AG08396 (cell line): ENCODE measurements at regions not wholly inside any gene's neighbourhood (a gene's known extent, or its start where the extent isn't known, plus 50 kb on each side); places are given as distances from the start of the nearest gene placed in this dataset.
A peak's percentile ranks its signal among the peaks of the same experiment; 100 is the strongest.
"Not testable (repeated sequence)": the region's sequence is repeated elsewhere in the genome, so short reads cannot be mapped to it uniquely, and the experiment has no call there.

Source experiments
- DNase-seq: peaks from one replicate; pipeline ENCODE4 v3.0.0; 2012; ENCODE audit warnings: low spot score, mixed read lengths

- no peak for DNase-seq
These were observed 198.1 kb upstream of the WWC1 start for GRCh38 chr5:168093200-168093910.

- no peak for DNase-seq
These were observed 194.9 kb upstream of the WWC1 start for GRCh38 chr5:168096525-168096924.

- no peak for DNase-seq
These were observed 193.4 kb upstream of the WWC1 start for GRCh38 chr5:168097876-168098653.

GRCh38 chr5:168101352-168101751 lies 190.1 kb upstream of the WWC1 start:
- no peak for DNase-seq

GRCh38 chr5:168103018-168103417 lies 188.4 kb upstream of the WWC1 start:
- not testable (repeated sequence) for DNase-seq

DNA sequence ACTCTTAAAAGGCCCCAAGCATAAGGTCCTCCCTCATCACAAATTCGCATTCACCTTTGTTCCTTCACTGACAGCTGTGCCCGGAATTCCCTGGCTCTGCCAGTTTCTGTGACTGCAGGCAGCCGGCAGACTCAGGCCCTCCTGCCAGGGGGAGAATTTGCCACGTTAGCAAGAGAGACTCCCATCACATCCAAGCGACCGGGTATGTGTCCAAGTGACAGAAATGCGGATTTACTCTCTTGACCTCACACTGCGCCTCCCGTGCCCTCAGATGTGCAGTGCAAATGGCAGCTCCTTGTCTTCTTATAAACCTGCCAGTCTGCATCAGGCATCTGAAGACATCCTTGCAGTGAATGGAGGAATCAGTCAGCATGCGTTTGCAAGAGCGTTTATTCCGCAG lies 187.1 kb upstream of the WWC1 start:
- no peak for DNase-seq

GRCh38 chr5:168104811-168105481 lies 186.5 kb upstream of the WWC1 start:
- DNase-seq = no peak

- no peak for DNase-seq
These were observed 185.3 kb upstream of the WWC1 start for GRCh38 chr5:168106008-168106761.

DNA sequence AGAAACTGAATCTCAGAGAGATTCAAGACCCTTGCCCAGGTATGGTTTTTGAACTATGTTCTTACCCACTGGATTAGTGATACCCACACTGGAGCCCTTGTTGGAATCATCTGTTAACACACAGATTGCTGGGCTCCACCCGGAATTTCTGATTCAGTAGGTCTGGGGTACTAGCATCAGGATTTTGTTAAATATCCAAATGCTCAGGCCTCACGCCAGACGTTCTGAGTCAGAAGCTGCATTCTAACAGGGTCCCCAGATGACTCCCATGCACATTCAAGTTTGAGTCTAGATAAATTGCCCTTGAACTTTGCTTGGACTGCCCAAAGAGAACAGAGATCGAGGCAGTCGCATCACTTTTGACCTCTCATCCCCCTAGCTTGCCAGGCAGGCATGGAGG lies 182.0 kb upstream of the WWC1 start:
- no peak for DNase-seq

DNA sequence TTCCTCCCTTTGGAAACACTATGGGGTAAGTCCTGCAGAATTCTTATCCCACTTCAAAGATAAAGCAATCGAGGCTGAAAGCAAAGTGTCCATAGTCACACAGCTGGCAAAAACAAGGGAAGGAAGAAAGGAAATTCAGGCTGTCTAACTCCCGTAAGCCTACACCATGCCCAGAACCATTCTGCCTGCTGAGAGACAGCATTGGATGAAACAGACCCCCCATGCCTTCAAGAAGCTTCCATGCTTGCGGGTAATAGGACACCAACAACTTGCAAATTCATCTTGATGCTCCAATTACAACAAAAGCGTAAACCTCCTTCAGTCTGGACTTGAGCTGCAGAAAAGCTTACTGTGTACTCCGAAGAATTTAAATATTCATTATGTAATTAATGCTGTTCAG lies 181.1 kb upstream of the WWC1 start:
- no peak for DNase-seq

- no peak for DNase-seq
These were observed 180.3 kb upstream of the WWC1 start for GRCh38 chr5:168110870-168111832.

DNA sequence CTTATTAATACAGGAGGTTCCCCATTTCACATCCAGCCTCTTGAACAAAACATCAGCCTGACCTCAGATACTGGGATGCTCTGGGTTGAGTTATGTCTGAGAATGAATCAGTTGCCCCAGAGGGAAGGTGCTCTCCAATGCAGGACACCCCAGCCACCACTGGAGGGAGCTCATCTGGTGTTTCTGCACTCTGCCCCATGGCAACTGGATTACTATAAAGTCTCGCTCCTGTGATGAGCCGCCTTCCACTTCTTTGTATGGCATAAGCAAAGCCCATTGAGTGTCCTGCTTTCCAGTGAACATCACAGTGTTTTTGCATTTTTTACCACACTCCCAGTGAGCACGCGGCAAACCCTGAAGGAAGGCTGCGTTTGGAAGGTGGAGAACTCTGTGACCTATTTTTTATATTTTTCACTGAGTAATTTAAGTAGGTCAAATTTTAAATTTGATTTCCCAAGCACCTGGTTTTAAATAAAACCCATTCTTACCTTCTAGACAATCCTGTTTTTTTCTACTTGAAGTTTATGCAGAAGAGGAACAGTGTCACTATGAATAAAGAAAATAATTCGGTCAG lies 176.9 kb upstream of the WWC1 start:
- peak; percentile 30 for DNase-seq

- no peak for DNase-seq
These were observed 174.0 kb upstream of the WWC1 start for GRCh38 chr5:168117469-168117868.

DNA sequence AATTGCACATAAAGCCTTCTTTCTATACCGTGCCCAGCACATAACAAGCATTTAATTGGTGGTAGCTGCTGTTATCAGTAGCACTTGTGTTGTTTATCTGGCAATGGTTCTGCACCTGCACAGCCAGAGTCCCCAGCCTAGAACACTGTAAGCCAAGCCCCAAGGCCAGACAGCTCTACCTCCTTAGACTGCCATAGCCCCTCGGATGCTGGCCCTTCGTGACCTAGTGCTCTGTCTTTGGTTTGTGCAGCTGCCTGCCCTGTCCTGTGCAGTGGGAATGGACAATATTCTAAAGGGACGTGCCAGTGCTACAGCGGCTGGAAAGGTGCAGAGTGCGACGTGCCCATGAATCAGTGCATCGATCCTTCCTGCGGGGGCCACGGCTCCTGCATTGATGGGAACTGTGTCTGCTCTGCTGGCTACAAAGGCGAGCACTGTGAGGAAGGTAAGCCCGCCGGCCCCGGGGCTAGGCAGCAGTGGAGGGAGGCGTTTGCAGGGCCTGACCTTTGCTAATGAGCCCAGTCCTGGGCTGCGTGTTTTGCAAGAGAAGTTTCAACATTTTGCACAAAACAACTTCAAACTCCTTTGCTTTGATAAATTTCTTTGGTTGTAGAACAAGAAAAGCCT lies 173.3 kb upstream of the WWC1 start:
- DNase-seq = no peak

DNA sequence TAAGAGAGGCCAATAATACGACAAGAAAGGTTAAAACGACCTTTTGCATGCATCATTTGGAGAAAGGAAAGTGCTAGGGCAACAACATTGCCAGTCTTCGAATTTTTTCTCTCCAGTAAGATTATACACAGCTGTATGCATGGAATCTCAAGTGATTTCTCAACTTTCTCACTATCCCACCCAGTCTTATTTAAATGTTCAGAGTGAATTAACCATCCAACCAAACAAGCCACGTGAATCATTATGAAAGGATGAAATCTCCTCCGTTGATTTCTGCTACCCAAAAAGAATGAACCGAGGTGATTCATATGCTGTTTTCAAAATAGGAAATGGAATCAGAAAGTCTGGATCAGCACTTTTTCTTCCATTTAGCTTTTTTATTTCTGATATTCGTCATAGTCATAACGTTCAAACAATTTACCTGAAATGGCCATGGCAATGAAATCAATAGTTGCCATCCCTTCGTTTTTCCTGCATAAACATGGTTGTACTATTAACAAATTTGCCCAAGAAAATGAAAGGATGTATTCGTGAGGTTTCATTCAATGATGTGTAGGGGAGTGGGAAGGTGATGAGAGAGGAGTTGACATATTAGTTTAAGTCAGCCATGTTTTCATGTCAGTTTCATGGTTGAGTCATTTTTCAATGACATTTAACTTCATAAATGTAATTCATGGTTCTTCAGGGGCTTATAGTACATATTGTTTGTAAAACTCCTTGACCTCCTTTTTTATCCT lies 170.9 kb upstream of the WWC1 start:
- DNase-seq = no peak

GRCh38 chr5:168121138-168121494 lies 170.3 kb upstream of the WWC1 start:
- DNase-seq = no peak

GRCh38 chr5:168123631-168124528 lies 167.6 kb upstream of the WWC1 start:
- DNase-seq = no peak

DNA sequence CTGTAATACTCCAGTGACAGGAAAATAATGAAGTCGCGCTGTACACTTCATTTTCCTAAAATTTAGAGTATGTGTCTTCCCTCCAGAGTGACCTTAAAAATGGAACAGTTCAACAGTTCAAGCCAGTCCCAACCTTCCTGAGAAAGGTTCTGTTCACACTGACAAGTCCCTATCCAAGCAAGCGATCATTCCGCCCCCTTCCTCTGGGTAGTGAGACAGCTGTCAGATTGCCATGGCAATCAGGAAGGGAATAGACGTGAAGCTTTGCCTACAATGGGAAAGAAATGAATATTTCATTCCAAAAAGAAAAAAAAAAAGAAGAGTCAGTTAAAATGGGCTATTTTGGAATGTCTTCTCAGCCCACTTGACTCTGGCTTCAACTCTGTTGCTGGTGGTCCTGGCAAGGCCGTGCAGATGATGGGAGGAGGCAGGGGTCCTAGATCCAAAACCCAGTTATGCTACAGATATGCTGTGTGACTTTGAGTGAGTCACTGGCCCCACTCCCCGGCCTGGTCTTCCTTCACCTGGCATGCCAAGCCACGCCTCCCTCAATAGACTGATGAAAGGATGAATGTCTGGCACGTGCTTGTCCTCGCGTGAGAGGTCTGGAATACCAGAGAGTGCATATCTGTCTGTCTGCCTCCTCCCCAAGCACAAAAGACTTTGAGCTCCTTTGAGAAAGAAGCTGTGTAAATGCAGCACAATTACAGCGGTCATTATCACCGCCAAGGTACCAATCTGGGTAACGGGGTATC lies 165.8 kb upstream of the WWC1 start:
- no peak for DNase-seq
